Breast epithelium (tissue), 4 donors: ENCODE measurements at regions not wholly inside any gene's neighbourhood (a gene's known extent, or its start where the extent isn't known, plus 50 kb on each side); places are given as distances from the start of the nearest gene placed in this dataset.

Experiments used
- DNase-seq, 2 donors: peaks; one replicate each; pipeline ENCODE4 v3.0.0-alpha.2; 2019; ENCODE audit warnings: low spot score in 2 of 2
- H3K27ac ChIP-seq, 2 donors: fragments of 200-600 bp; sonication (generic) in 1 of 2; one replicate each; pipeline ENCODE4 v1.5.1; 2016 to 2019; ENCODE audit warnings: mild to moderate bottlenecking in 1 of 2
- H3K27me3 ChIP-seq, 2 donors: fragments of 200-600 bp; sonication (generic) in 1 of 2; one replicate each; pipeline versions ENCODE4 v1.5.1 to v1.6.0; 2017 to 2019; ENCODE audit warnings: control low read depth in 1 of 2, mild to moderate bottlenecking in 1 of 2
- H3K36me3 ChIP-seq: fragments of 200-600 bp; one replicate; pipeline ENCODE4 v1.5.1; 2019
- H3K4me1 ChIP-seq, 2 donors: fragments of 200-600 bp; sonication (generic); one replicate each; pipeline ENCODE4 v1.5.1; 2016 to 2019; ENCODE audit warnings: control low read depth in 1 of 2
- H3K4me3 ChIP-seq, 3 donors: fragments of 200-600 bp; sonication (generic); 1 replicate in 2 of 3; 2 replicates in 1 of 3; pipeline ENCODE4 v1.5.1; 2016 to 2019; ENCODE audit warnings: mild to moderate bottlenecking in 3 of 3, moderate library complexity in 2 of 3
- H3K9me3 ChIP-seq, 2 donors: fragments of 200-600 bp; sonication (generic) in 1 of 2; one replicate each; pipeline ENCODE4 v1.5.1; 2016 to 2019; ENCODE audit warnings: control low read depth in 1 of 2
- CTCF ChIP-seq, 3 donors: fragments of 450-650 bp; IDR thresholded peaks; one replicate each; pipeline ENCODE4 v1.5.1; 2016 to 2017; ENCODE audit warnings: antibody characterized with exemption in 3 of 3, mild to moderate bottlenecking in 3 of 3, moderate library complexity in 3 of 3
- POLR2A ChIP-seq: fragments of 450-650 bp; IDR thresholded peaks from one replicate; pipeline ENCODE4 v1.6.1; 2016; ENCODE audit warnings: antibody characterized with exemption, mild to moderate bottlenecking, moderate library complexity
- POLR2AphosphoS5 ChIP-seq, 3 donors: sonication (generic); formaldehyde crosslinking; IDR thresholded peaks; one replicate each; pipeline ENCODE4 v1.6.1; 2017; ENCODE audit warnings: antibody characterized with exemption in 3 of 3
- intact Hi-C: fragments of 100-400 bp; cut with DNase I; formaldehyde crosslinking; loops from one replicate; pipeline ENCODE4 v1.15.1; 2023; ENCODE audit warnings: low total_unique reads

GRCh38 chr13:80551650-80552497, 210.9 kb upstream of the SPRY2 start:
- Histone ChIP-seq H3K4me1 (no peaks in the 10 kb centered on the region), H3K9me3 (no peaks in the 10 kb centered on the region), H3K27me3 (no peaks in the 10 kb centered on the region), H3K4me3 (no peak overlapping the region), H3K36me3 (no peaks in the 10 kb centered on the region), H3K27ac (peak overlapping the region; percentile 8 to 43)
- TF ChIP-seq CTCF (IDR thresholded peaks at IDR 0.05) (no peak), POLR2A (no peak)
- intact Hi-C loops: no loop called here
- DNase-seq: no peak

GRCh38 chr13:80550971-80551441, 210.1 kb upstream of the SPRY2 start:
- Histone ChIP-seq H3K36me3 (no peaks in the 10 kb centered on the region), H3K27ac (peak overlapping the region in 1 of 2 donors; percentile 6), H3K4me3 (no peak overlapping the region), H3K9me3 (no peaks in the 10 kb centered on the region), H3K4me1 (no peaks in the 10 kb centered on the region), H3K27me3 (no peaks in the 10 kb centered on the region)
- TF ChIP-seq POLR2A: no peak
- TF ChIP-seq POLR2AphosphoS5 (IDR thresholded peaks at IDR 0.05): no peak
- no peak for DNase-seq
- intact Hi-C loops: no loop called here

GRCh38 chr13:80548915-80549314, 208.0 kb upstream of the SPRY2 start:
- no peaks in the 10 kb centered on the region for H3K9me3 ChIP-seq
- H3K27me3 ChIP-seq: no peaks in the 10 kb centered on the region
- H3K4me1 ChIP-seq: no peaks in the 10 kb centered on the region
- H3K27ac ChIP-seq: peak overlapping the region in 1 of 2 donors; percentile 17
- no peak overlapping the region for H3K4me3 ChIP-seq
- no peak for TF ChIP-seq POLR2AphosphoS5 (IDR thresholded peaks at IDR 0.05)
- intact Hi-C loops: no loop called here
- H3K36me3 ChIP-seq: no peaks in the 10 kb centered on the region
- no peak for DNase-seq

- TF ChIP-seq POLR2AphosphoS5 (IDR thresholded peaks at IDR 0.05): no peak
- TF ChIP-seq POLR2A: no peak
- no peak for TF ChIP-seq CTCF (IDR thresholded peaks at IDR 0.05)
- Histone ChIP-seq H3K36me3 (no peaks in the 10 kb centered on the region), H3K4me3 (no peak overlapping the region), H3K27ac (peak overlapping the region in 1 of 2 donors; percentile 49), H3K9me3 (no peaks in the 10 kb centered on the region), H3K4me1 (no peaks in the 10 kb centered on the region), H3K27me3 (no peaks in the 10 kb centered on the region)
- intact Hi-C loops: no loop called here
- no peak for DNase-seq
Observed at GRCh38 chr13:80547885-80548825, 207.2 kb upstream of the SPRY2 start.

- Histone ChIP-seq H3K27ac (no peak overlapping the region), H3K9me3 (no peaks in the 10 kb centered on the region), H3K36me3 (no peaks in the 10 kb centered on the region), H3K4me3 (no peak overlapping the region), H3K4me1 (no peaks in the 10 kb centered on the region), H3K27me3 (no peaks in the 10 kb centered on the region)
- intact Hi-C loops: no loop called here
- no peak for DNase-seq
- TF ChIP-seq CTCF (IDR thresholded peaks at IDR 0.05): no peak
Observed at GRCh38 chr13:80547341-80547740, 206.4 kb upstream of the SPRY2 start.

- TF ChIP-seq POLR2A: no peak
- no peak for TF ChIP-seq POLR2AphosphoS5 (IDR thresholded peaks at IDR 0.05)
- no peak for TF ChIP-seq CTCF (IDR thresholded peaks at IDR 0.05)
- Histone ChIP-seq H3K4me1 (no peaks in the 10 kb centered on the region), H3K4me3 (no peak overlapping the region), H3K27ac (no peak overlapping the region), H3K36me3 (no peaks in the 10 kb centered on the region), H3K9me3 (peaks cover 0 to 6% of the 10 kb centered on the region in 2 donors), H3K27me3 (no peaks in the 10 kb centered on the region)
- DNase-seq: no peak
- intact Hi-C loops: no loop called here
Observed at GRCh38 chr13:80533175-80533574, 192.2 kb upstream of the SPRY2 start.
